Panc1 (cell line): ENCODE measurements at regions not wholly inside any gene's neighbourhood (a gene's known extent, or its start where the extent isn't known, plus 50 kb on each side); places are given as distances from the start of the nearest gene placed in this dataset.

ENCODE experiments used
- CTCF ChIP-seq: fragments of 450-650 bp; IDR thresholded peaks from 2 replicates; pipeline ENCODE4 v1.5.1; 2017; ENCODE audit warnings: mild to moderate bottlenecking
- SIN3A ChIP-seq: IDR thresholded peaks from 2 replicates; pipeline ENCODE4 v1.6.1; 2012; ENCODE audit warnings: low read depth, mild to moderate bottlenecking, low read length, moderate library complexity, borderline replicate concordance; ENCODE audit not compliant: insufficient read depth

- TF ChIP-seq CTCF: no peak
- no peak for TF ChIP-seq SIN3A
These were observed 81.3 kb downstream of the SCGB2B2 start for GRCh38 chr19:34595683-34596082.
